ENCODE measurements at regions not wholly inside any gene's neighbourhood (a gene's known extent, or its start where the extent isn't known, plus 50 kb on each side); places are given as distances from the start of the nearest gene placed in this dataset.
"Not testable (repeated sequence)": the region's sequence is repeated elsewhere in the genome, so short reads cannot be mapped to it uniquely, and the experiment has no call there.

DNA sequence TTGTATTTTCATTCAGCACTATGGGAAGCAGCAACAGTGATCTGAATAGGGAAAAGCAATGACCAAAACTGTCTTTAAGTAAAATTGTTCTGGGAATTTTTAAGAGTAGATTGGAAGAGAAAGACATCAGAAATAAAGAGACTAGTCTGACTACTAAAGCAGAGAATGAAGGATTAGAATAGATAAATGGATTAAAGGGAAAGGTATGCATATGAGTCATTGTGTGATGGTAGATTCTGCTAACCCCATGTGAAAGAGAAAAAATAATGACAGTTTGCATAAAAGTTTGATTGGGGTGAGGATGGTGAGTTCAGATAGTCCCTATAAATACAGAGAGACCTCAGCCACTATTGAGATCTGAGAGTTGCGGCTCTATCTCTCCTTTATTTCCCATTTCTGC is 139.6 kb upstream of the DCC start:
- no peak for TF ChIP-seq POLR2A (IDR thresholded peaks at IDR 0.05; ENCODE audit: low read depth, low read length)
- no peak for FAIRE-seq
- no peak for DNase-seq (ENCODE audit: insufficient read length, low spot score)

DNA sequence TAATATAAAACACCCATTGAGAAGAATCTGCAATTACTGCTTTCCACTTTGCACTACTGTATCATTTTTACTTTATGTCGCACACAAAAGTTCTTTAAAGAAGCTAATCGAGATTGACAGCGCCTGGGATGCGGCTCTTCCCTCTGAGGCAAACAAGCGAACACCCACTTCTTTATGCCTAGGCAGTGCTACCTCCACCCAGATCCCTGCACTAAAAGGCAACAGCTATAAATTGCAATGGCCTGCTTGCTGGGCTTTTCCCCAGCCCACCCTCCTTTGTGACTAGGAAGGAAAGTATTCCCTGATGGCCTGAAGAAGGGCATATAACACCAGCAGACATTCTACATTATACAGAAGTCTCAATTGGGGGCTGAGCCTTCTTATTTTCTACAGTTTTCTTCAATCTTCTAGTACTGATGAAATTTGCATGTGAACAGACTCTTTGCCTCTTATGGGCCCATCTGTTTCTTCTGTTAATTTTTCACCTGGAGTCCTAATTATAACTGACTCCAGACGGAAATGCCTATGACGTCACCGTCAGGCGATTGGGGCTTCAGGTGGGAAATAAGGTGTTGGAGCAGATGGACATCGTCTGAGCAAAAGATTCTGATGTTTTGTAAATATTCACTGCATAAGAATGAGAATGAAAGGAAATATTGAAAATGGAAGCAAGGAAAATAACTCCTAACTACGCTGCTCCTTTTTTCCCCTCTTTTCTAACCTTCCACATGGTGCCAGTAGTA is 138.9 kb upstream of the DCC start:
- DNase-seq (ENCODE audit: insufficient read length, low spot score) (no peak), FAIRE-seq (no peak)
- TF ChIP-seq POLR2A (IDR thresholded peaks at IDR 0.05; ENCODE audit: low read depth, low read length) = no peak

DNA sequence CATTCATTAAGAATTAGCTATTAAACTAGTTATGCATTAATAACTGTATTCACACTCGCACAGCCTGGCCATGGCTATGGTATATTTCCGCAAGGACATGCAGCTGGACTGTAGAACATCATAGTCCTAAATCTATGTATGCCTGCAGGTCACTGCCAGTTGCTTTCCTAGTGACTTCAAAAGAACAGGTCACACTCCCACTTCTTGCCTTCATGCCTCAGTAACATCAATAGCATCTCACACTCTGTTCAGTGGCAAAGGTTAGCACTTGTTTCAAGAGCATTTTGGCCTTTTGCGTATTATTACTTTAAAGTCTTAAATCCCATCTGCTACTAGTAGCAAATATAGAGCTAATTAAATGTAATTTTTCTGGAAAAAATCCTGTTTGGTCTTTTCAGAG is 131.4 kb upstream of the DCC start:
- DNase-seq (ENCODE audit: insufficient read length, low spot score) = no peak
- TF ChIP-seq POLR2A (IDR thresholded peaks at IDR 0.05; ENCODE audit: low read depth, low read length) = no peak
- FAIRE-seq = no peak

DNA sequence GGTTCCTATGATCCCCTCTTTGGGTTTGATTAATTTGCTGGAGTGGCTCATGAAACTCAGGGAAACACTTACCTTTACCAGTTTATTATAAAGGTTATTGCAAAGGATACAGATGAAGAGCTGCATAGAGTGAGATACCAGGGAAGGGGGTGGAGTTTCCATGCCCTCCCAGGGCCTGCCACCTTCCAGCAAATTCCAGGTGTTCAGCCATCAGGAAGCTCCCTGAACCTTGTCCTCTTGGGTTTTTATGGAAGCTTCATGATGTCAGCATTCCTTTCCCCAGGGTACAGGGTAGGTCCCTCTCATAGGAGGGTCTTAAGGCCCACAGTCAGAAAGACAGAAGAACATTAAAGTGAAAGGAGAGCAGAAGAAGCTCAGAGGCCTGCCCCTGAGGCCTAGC is 123.9 kb upstream of the DCC start:
- no peak for DNase-seq (ENCODE audit: insufficient read length, low spot score)
- no peak for FAIRE-seq
- TF ChIP-seq POLR2A (IDR thresholded peaks at IDR 0.05; ENCODE audit: low read depth, low read length) = no peak

DNA sequence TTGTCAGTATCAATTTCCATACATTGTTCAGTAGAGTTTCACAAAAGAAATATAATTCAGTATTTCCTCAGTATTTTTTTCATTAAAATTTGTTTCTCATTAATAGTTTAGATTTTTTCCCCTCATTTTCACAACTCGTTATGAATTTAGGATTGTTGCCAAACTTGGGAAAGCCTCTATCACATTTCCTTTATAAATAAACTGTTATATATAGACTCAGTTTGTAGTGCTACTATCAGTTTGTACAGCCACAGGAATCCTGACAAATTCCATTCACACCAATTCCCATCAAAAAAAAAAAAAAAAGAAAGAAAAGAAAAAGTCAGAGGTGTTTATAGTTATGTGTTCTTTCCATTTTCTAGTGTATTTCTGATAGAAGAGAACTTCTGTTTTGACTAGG is 123.3 kb upstream of the DCC start:
- no peak for TF ChIP-seq POLR2A (IDR thresholded peaks at IDR 0.05; ENCODE audit: low read depth, low read length)
- no peak for FAIRE-seq

DNA sequence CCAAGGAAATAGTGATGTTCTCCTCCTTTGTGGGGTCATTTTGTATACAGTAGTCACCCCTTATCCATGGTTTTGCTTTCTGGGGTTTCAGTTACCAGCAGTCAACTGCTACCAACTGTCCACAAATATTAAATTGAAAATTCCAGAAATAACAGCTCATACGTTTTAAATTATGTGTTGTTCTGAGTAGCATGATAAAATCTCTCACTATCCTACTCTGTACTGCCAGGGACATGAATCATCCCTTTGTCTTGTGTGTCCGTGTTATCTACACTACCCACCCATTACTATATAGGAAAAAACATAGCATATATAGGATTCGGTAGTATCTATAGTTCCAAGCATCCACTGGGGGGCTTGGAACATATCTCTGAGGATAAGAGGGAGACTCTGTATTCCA is 120.9 kb upstream of the DCC start:
- DNase-seq (ENCODE audit: insufficient read length, low spot score) = no peak
- no peak for TF ChIP-seq POLR2A (IDR thresholded peaks at IDR 0.05; ENCODE audit: low read depth, low read length)
- no peak for FAIRE-seq

More for the DNA sequence above, 123.3 kb upstream of the DCC start:
- no peak for DNase-seq (ENCODE audit: insufficient read length, low spot score)

DNA sequence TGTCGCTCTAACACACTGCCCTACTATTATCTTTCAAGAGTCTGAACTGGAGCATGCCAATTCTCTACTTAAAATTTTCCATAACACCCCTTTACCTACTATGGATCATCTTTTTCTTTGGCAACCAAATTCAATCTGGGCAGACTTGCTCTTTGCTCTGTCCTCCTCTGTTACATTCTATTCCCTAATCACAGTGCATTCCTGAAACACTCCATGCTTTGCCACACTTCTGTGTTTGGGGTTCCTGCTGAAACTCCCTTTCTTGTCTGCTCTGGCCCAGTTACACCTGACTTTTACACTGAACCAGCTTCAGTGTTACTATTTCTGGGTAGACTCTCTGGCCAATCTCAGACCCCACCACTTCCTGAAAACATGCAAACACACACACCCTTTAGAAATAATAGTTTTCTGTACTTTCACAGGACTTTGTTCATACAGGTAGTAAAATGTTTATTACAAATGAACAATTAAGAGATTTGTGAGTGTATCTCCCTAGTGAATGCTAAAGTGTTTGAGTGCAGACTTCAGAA is 119.9 kb upstream of the DCC start:
- FAIRE-seq = no peak
- TF ChIP-seq POLR2A (IDR thresholded peaks at IDR 0.05; ENCODE audit: low read depth, low read length) = no peak
- no peak for DNase-seq (ENCODE audit: insufficient read length, low spot score)

DNA sequence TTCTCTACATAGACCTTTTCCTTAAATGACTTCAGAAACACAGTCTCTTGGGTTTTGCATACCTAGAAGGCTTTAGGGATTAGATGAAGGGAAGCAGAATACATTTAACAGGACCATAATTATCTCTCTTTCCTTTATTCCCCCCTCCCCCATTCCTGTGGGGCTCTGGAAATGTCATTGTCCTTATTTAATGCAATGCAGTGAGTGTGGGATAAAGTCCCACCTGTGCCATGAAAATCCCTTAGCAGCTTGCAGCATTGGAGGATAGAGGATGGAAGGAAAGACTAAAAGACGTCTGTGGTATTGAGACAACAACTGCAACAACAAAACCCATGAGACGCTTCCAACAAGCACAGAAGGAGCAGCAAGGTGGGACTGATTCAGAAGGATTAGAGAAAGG is 117.8 kb upstream of the DCC start:
- no peak for TF ChIP-seq POLR2A (IDR thresholded peaks at IDR 0.05; ENCODE audit: low read depth, low read length)
- no peak for DNase-seq (ENCODE audit: insufficient read length, low spot score)
- FAIRE-seq = no peak

DNA sequence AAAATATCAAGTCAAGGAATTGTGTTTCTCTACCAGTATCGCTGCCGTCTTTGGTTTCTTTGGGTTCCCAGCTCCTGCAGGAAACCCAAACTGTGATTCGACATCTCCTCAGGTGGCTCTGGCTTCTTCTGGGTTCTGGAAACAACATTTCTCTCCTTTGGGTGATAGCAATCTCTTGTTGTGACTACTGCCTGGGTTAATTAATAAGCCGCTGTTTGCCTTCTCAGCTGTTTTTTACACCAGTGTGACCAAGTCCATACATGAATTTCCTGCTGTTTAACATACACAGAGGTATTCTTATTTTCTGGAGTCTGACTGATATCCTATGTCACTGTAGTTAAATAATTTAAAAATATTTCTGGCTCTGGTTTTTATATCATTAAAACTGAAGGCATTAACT is 112.5 kb upstream of the DCC start:
- no peak for DNase-seq (ENCODE audit: insufficient read length, low spot score)
- no peak for TF ChIP-seq POLR2A (IDR thresholded peaks at IDR 0.05; ENCODE audit: low read depth, low read length)
- no peak for FAIRE-seq

DNA sequence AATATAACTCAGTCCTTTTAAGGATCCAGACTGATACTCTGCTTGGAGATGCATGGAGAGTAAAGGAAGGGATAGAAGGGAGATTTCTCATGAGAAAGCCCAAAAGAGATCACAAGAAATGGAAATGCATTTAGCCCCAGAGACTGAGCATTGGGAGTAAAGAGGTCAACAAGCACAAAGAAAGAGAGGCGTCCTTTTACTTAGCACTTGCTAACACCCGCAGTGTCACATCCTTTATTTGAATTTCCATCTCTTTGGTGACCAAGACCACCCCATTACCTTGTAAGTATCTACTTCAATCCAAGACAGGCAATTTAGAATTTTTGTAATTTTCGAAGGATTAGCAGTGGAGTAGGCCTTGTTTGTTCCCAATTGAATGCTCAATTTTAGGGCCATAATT is 111.8 kb upstream of the DCC start:
- no peak for FAIRE-seq
- no peak for TF ChIP-seq POLR2A (IDR thresholded peaks at IDR 0.05; ENCODE audit: low read depth, low read length)

DNA sequence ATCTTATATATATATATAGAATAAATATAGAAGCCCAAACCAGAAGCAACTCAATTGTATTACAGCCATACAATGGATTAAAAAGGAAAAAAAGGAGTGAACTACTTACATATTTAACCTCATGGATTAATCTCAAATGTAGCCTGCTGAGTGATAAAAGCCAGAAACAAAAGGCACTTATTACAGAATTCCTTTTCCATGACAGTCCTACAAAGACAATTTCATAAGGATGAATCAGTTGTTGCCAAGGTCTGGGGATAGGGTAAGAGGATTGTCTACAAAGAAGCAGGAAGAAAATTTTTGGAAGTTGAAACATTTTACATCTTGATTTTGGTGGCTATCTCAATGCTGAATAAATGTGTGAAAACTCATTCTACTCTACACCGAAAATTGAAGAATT is 103.9 kb upstream of the DCC start:
- FAIRE-seq (no peak), DNase-seq (ENCODE audit: insufficient read length, low spot score) (no peak)
- no peak for TF ChIP-seq POLR2A (IDR thresholded peaks at IDR 0.05; ENCODE audit: low read depth, low read length)

More for the DNA sequence above, 111.8 kb upstream of the DCC start:
- no peak for DNase-seq (ENCODE audit: insufficient read length, low spot score)

DNA sequence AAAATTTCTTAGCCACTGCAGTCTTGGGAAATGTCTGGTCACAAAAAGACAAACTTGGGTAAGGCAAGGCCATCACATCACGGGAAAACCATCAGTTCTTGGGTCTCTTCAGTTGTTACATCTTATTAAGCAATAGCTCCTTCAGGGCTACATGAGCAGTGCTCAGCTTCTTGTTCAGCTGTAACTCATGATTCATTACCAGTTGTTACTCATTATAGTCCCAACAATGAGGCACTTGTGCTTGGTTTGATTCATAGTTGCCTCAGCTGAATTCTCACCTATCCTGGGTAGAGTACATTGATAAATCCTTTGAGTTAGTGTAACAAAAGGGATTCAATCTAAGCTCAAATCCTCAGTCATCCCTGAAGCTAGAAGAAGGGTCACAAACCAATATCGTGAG is 102.4 kb upstream of the DCC start:
- no peak for TF ChIP-seq POLR2A (IDR thresholded peaks at IDR 0.05; ENCODE audit: low read depth, low read length)
- DNase-seq (ENCODE audit: insufficient read length, low spot score) (no peak), FAIRE-seq (no peak)

DNA sequence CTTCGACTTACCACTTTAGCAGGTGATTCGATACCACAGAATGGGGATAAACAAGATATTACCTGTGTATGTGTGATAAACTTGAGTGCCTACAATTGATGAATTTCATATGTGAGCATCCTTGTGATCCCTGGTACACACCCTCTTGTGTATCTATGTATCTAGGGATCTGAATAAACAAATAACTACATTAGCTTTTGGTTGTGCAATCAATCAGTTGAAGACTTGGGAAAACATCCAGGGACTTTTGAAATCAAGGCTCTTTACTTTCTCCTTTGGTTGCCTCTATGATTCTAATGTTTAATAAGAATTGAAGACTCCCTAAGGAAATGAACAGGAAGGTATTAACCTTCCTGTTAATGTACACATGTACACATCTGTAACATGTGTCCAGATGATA is 97.3 kb upstream of the DCC start:
- FAIRE-seq = no peak
- DNase-seq (ENCODE audit: insufficient read length, low spot score) = no peak
- no peak for TF ChIP-seq POLR2A (IDR thresholded peaks at IDR 0.05; ENCODE audit: low read depth, low read length)

DNA sequence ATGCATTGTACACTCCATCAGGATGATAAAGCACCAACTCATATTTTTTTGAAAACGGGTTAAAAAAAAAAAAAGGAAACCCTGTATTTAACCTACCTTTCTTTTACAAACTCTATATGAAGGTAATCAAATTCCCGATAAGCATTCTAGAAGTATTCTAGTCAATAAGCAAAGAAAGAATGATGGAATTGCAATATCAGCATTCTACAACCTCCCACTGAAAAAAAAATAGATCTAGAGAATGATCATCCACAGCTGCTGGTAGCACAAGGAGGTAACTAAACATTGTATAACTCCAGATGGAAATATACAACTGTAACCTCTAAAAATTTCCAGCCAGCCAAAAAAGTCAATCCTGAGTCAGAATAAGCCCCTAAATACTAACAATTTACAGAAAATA is 95.3 kb upstream of the DCC start:
- FAIRE-seq (no peak), DNase-seq (ENCODE audit: insufficient read length, low spot score) (no peak)
- no peak for TF ChIP-seq POLR2A (IDR thresholded peaks at IDR 0.05; ENCODE audit: low read depth, low read length)

DNA sequence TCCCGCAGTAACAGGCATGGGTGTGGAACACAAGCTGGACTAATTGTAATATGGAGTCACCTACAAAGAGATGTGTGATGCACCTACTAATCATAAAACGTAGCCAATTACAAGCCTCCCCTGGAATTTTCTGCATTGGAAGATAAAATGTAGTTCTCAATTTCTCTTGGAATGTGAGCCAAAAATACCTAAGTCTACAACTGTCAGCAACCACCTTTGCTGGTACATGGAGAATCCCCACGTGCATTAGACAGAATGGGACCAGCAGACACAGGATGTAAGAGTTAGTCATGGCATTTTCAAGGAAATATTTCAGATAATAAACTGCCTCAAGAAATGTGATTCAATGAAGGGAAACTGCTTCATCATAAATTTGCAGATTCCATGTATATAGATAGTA is 85.6 kb upstream of the DCC start:
- no peak for TF ChIP-seq POLR2A (IDR thresholded peaks at IDR 0.05; ENCODE audit: low read depth, low read length)
- no peak for FAIRE-seq
- DNase-seq (ENCODE audit: insufficient read length, low spot score) = no peak

DNA sequence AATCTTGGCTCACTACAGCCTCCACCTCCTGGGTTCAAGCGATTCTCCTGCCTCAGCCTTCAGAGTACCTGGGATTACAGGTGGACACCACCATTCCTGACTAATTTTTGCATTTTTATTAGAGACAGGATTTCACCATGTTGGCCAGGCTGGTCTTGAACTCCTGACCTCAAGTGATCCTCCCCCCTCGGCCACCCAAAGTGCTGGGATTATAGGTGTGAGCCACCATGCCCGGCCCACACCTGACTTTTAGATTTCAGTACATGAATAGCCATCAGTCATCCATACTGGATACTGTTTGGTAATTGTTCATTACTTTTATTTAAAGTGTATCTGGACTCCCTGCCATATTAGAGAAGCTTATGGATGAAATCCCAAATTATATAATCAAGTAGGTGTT is 82.6 kb upstream of the DCC start:
- not testable (repeated sequence) for FAIRE-seq; DNase-seq (ENCODE audit: insufficient read length, low spot score)
